Thyroid gland (tissue), 4 donors: ENCODE measurements at regions not wholly inside any gene's neighbourhood (a gene's known extent, or its start where the extent isn't known, plus 50 kb on each side); places are given as distances from the start of the nearest gene placed in this dataset.

Source experiments
- CTCF ChIP-seq, 6 experiments: fragments of 200-600 bp in 3 of 6; fragments of 450-650 bp in 3 of 6; sonication (generic) in 3 of 6; IDR thresholded peaks; one replicate each; pipeline ENCODE4 v1.5.1; 2016 to 2019; ENCODE audit warnings: antibody characterized with exemption in 6 of 6, mild to moderate bottlenecking in 2 of 6, inconsistent platforms in 1 of 6, moderate library complexity in 1 of 6
- POLR2A ChIP-seq, 2 donors: fragments of 450-650 bp; IDR thresholded peaks; one replicate each; pipeline ENCODE4 v1.6.1; 2017; ENCODE audit warnings: antibody characterized with exemption in 2 of 2, mild to moderate bottlenecking in 2 of 2, moderate library complexity in 1 of 2

GRCh38 chr5:144659634-144660227 is 489.1 kb downstream of the KCTD16 start:
- TF ChIP-seq POLR2A (IDR thresholded peaks at IDR 0.05) (no peak), CTCF (IDR thresholded peaks at IDR 0.05) (no peak)
